Activated CD4-positive, alpha-beta T cell treated with anti-CD3 and anti-CD28 coated beads, Interleukin-2, amount 50 U/mL, for 48 hours (primary cell): ENCODE measurements at regions not wholly inside any gene's neighbourhood (a gene's known extent, or its start where the extent isn't known, plus 50 kb on each side); places are given as distances from the start of the nearest gene placed in this dataset.
A peak's percentile ranks its signal among the peaks of the same experiment; 100 is the strongest.

ENCODE experiments used
- DNase-seq, 2 experiments: peaks; one replicate each; pipeline ENCODE4 v3.0.0-alpha.2; 2020

DNA sequence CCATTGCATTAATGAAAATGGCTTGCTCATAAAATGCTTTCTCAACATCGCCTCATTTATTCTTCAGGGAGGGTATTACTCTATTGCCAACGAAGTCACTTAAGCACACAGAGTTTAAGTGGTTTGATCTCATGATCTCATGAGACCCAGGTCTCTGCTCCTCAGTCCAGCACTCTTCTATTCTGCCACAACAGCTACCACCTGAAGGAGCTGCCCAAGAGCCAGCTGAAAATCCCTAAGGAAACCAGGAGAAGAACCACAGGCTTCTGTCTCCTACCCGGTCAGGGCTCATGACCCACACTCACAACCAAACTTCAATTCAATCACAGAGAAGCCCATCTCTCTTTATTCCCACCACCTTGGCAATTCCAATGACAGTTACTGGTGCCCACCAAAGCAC, 85.5 kb upstream of the GPM6B start:
- DNase-seq, result no peak

DNA sequence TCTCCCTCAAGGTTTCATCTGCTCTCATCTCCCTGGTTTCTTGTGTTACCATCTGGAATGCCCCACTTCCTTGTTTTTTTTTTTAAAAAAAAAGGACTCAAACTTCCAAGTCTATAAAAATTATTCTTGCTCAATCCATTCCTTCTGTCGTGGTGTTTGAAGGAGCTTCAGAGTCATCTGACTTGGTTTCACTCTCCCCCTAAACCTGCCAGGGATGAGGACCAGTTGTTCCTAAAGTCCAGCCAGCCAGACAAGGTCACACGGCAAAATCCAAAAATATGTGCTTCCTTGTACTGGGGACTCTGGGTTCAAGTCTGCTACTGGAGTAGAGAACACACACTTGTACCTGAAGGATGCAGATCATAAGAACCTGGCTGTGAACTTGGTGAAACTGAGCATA, 84.5 kb upstream of the GPM6B start:
- no peak for DNase-seq

DNA sequence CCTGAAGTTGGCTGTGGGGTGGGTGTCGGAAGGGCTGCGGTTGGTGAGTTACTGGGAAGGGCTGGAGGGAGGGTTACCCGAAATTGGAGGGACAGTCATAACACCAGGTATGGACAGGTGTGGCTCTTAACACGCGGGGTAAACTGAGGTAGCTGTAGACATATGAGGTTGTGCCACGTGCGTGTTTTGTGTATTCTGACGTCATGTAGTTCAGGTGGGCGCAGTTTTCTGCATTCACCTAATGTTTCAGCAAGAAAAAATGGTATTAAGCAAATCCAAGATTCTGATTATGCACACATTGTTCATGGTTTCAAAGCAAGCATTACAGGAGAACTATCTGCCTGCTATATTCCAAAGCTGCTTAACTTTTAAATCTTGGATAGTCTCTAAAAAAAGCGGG, 83.5 kb upstream of the GPM6B start:
- DNase-seq, result no peak

DNA sequence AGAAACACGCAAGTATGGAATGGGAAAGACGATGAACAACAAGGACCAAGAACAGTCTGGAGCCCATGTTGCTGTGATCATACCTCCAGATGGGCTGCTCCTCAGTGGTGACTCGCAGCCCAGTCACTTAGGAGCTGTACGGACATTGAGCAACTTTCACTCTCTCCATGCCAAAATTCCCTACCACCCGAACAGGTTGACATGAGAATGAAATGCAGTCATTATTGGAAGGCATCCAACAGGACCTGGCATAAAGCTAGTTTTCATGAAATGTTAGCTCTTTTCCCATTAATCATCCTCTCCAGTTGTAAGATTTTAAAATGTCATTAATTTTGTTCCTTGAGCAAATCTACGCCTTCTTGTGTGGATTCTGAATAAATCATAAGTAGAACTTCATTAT, 82.7 kb upstream of the GPM6B start:
- DNase-seq, result no peak

DNA sequence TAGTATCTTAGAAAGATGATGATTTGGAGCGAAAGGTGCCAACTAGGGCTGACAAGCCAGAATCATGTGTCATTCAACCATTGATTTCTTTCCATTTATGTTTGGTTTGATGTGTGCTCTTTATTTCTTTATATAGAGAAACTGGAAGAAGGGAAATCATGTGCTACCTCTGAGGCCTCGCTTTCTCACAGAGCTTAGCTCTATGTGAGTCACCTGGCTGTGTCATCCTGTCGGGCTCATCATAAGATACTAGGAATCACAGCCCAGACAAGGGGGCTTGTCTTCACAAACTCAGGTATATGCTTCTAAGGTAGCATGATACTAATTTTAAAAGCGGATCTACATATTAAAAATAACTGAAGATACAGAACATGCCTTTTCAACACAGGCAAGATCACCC, 81.7 kb upstream of the GPM6B start:
- peak in 1 of 2 experiments; percentile 3 for DNase-seq

DNA sequence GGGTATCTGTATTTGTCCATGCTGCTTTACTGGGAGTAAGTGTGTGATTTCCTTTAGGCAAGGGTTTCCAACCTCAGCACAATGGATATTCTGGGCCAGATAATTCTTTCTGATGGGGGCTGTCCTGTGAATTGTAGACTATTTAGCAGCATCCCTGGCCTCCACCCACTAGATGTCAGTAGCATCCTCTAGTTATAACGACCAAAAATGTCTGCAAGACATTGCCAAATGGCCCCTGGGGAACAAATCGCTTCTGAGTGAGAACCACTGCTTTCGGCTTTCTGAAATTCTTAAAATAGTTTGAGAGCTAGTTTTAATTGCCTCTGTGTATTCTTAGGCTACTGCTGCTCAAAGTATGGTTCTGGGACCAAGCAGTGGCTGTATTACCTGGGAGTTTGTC, 81.2 kb upstream of the GPM6B start:
- peak; percentile 5 to 9 for DNase-seq

DNA sequence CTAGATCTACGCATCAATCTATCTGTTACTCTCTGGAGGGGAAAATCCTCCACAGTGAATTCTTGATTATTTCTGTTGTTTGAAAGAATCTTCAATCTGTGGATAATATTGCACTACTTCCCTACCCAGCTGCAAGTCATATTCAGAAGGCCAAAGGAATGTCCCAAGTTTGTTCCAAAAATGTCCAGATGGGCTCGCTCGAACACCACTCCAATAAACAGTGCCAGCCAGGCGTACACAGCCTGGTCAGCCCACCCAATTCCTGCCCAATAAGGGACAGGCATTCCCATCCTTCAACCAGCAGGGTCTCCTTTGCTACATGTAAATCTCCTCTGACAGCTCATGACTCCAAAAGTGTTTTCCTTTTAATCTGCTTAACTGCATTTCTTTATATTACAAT, 80.7 kb upstream of the GPM6B start:
- DNase-seq, result no peak

DNA sequence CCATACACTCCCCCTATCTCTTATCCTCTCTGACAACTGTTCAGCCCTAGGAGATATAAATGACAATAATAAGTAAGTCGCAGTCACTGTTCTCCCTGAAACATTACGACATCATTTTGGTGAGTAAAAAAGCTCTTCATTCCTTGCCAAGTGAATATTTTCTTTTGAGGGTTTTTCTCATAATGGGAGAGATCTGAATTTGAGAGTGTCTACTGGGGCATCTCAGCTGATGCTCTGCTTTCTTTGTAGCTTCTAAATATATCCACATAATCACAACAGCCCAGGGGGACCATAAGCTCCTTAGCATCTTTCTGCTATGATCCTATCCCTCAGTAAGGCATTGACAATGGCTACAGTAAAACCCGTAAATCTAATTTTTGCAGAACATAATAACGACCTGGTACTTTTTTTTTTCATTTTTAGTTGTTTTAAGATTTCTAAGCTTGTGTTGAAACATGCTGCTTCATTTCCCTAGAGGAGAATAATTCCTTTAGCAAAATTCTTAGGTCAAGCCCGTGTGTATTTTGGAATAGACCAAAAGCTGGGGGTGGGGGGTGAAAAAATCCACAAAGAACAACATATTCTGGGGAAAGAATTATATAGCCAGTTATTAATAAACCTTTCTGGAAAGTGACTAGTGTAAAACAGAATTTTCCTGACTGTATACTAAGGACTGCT, 78.1 kb upstream of the GPM6B start:
- no peak for DNase-seq

DNA sequence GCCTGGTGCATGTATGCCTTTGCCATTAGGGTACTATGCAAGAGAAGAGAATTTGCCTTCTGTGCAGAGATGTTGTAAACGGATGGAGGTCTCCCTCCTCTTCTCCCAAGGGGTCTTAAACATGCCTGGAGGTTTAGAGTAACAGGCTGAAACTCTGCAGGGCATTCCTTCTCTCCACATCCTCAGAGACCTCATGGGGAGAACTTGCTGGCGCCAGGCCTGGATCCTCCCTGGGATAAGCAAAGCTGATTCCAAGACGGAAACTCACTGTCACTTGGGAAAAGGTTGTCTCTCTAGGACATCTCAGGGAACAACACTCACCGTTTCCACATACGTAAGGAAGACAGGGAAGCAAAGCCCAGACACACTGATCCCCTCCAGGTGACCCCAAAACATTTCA, 76.9 kb upstream of the GPM6B start:
- DNase-seq, result no peak

DNA sequence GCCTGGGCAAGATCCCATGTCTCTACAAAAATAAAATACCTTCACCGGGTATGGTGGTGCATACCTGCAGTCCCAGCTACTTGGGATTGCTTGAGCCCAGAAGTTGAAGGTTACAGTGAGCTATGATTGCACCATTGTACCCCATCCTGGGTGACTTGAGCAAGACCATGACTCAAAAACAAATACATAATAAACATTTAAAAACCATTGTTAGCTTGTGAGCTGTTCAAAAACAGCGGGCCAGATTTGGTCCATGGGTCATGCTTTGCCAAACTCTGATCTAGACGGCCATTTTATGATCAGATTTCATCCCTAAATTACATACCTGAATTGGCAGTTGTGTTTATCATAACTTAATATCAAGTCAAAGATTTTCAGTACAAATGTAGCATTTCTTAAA, 76.0 kb upstream of the GPM6B start:
- DNase-seq, result no peak

DNA sequence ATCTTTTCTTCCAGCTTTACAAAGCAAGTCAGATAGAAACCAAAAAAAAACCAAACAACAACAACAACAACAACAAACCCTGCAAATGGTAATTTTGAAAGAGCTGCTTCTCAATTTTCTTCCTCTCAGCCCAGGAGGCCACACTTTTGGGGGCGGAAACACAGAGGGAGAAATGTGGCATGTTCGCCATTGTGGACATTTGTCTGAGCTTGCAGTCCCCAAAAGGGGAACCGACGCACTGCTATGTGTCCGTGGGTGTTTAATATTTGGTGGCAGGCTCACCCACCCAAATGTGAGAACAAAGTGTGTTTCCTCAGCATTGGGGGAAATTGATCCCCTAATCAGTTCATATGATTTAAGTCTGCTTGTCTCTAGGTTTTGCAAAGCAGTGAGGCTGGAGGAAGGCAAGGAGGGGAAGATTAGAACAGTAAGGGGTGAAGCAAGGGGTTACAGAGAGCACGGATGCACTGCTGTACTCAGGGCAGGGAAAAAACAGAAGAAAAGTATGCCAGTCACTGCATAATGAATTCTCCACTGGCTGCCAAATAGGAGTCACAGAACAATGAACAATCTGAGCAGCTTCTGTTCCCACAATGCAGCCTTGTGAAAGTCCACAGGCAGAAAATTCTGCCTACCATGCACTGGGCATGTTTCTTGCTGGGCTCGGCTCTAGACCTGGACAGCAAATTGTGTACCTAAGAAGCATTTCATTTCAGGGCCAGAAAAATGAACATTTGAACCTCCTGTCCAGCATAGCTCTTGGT, 74.7 kb upstream of the GPM6B start:
- no peak for DNase-seq

DNA sequence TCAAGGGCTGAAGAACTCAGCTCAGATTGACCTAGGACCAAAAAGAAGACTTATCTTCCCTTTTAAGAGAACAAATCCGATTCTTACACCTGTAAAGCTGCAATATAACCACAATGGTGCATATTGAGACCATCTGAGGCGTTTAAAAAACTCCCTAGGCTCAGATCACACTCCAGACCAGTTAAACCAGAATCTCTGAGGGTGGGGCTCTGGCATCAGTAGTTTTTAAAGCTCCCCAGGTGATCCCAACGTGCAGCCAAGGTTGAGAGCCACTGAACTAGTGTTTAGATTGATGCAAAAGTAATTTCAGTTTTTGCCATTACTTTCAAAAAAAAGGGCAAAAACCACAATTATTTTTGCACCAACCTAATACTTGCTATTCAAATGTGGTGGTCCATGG, 73.9 kb upstream of the GPM6B start:
- no peak for DNase-seq

DNA sequence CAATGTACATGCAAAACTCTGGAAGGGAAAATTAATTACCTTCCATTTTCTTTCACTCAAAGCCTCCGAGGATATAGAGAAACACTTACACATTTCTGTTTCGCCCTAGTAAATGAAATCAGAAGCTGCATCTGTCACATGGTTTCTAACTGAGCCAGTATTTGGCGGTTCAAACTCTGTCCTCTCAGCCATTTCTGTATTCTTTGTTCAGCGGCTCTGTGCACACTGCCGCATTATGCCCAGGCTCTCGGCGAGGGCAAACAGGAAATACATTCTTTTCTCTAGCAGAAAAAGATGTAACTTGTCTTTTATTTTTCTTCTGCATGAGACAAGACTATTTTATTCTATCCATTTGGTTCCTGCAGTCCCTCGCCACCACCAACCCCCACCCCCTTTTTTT, 71.4 kb upstream of the GPM6B start:
- no peak for DNase-seq

DNA sequence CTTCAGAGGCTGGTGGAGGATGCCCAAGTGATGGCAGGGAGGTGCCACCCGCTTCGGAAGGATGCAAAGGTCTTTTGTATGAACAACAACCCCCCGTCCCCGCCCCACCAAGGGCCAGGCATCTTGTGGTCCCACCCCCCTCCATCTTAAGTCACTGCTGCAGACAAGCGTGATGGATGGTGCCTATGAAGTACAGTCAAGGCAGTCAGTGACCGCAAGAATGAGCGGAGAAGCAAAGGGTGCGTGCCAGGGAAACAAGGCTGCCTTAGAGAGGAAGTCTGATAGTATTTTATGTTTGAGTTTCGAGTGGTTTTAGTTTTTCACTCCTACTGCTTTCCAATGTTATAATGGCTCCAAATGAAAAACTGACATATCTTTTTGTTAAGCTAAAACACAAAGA, 68.7 kb upstream of the GPM6B start:
- DNase-seq, result no peak

DNA sequence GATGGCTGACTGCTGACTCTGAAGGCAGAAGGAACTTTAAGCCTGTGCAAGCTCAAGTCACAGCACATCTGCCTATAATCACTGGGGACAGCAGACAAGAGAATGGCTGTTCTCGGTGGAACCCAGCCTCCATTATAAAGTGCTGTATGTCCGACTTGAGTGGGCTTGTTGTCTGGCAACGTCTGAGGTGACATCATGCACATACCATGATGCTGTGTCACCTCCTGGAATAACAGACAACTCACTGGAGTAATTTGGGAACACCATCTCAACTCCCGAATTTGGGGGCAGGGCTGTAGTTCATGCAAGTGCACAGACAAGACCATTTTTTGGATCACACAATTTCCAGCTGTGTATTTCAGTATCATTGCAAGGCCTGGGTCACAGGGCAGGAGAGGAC, 59.8 kb upstream of the GPM6B start:
- no peak for DNase-seq

DNA sequence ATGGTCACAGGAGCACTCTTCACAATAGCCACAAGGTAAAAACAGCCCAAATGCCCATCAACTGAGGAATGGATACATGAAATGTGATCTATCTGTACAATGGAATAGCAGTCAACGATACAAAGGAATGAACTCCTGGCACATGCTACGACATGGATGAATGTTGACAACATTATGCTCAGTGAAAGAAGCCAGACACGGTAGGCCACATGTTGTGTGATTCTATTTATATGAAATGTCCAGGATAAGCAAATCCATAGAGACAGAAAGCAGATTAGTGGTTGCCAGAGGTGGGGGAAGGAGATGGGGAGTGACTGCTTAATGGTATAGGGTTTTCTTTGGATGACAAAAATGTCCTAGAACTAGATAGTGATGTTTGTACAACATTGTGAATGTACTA, 58.7 kb upstream of the GPM6B start:
- DNase-seq, result no peak

DNA sequence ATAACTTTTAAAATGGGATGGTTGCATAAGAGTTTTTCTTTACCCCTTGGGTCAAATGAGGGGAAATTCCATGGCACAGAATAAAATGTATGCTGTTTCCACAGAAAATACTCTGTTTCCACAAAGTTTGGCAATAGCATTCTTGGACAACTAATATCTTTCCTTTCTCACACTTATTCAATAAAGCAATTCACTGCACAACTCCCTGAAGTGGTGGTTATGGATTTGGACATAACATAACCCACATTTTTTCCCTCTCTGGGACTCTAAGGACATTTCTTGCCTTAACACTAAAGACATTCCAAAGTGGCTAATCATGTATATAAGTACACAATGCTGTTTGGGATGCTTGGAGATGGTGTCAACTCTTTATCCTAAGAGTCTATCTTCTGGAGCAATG, 51.7 kb upstream of the GPM6B start:
- no peak for DNase-seq
